Stimulated activated CD4-positive, alpha-beta T cell treated with anti-CD3 and anti-CD28 coated beads, Interleukin-4, amount 100 ng/mL, for 24 hours (primary cell): ENCODE measurements at regions not wholly inside any gene's neighbourhood (a gene's known extent, or its start where the extent isn't known, plus 50 kb on each side); places are given as distances from the start of the nearest gene placed in this dataset.

ENCODE experiments used
- DNase-seq: peaks from one replicate; pipeline ENCODE4 v3.0.0-alpha.2; 2020

DNA sequence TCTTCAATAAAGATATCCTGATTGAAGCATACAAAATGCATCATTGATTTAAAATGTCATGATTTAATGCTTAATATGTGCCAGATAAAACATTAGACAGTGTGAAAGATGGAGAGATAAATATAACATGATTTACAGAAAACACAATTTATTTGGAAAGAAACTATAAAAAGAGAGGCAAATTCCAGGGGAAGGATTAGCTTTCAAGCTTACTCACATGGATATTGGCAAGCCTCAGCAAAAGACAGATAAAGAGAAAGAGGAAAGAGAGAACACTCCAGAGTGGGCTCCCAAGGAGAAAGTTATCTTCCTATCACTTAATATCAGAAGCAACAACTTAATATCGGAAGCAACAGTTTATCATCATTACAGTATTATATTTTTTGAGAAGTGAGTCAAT lies 1036.5 kb downstream of the SQOR start:
- DNase-seq, result no peak

DNA sequence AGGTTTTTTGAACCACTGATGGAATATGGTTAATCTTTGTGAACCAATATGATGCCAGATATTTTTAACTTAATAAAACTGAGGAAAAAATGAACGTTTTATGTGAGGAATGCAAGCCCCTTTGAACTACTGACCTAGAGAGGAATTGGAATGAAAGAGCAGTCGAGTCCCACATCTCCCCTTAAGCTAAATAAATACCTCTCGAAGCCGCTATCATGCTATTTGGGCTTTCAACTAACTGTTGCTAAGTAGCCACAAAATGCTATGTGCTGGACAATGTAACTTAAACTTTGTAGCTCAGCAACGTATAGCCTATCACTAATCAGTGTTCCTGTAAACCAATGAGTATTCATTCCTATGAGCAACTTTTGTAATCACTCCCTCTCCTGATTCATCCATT lies 1037.2 kb downstream of the SQOR start:
- no peak for DNase-seq

DNA sequence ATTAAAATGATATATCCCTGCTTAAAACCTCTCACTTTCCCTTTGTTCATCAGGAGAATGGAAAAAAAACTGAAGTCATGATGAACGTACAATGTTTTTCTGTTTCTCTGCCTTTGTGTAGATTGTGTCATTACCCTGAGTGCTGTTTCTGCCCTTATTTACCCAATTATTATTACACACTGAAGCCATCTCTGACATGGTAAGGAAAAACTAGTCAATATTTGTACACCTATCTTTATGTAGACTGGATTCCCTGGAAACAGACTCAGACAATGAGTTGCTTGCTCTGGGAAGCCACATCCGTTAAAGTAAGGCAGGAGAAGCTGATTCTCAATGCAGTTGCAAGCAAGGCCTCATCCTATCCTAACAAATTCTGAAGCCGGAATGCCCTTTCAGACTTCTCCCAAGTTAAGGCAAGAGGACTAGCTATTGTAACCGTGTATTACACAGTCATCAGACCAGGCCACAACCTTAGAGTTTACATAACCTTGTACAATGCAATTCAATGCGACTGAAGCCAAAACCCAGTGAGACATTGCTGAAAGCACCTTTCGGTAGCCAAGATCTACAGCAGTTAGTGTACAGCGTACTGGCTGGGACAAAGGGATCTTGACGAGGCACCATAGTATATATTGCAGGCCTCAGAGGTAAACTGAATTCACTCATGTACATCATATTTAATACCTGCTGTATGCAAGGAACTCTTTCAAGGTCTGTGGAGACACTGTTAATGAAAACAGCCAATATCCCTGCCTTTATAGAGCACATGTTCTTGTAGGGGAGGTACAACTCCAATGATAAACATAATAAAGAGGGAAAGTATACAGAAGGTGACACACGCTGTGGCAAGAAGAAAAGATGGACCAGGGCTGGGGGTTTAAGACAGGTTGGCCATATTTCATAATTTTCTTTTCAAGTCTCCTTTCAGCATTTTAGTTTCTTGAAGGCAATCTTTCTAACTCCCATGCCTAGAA lies 1040.8 kb upstream of the SEMA6D start:
- no peak for DNase-seq

DNA sequence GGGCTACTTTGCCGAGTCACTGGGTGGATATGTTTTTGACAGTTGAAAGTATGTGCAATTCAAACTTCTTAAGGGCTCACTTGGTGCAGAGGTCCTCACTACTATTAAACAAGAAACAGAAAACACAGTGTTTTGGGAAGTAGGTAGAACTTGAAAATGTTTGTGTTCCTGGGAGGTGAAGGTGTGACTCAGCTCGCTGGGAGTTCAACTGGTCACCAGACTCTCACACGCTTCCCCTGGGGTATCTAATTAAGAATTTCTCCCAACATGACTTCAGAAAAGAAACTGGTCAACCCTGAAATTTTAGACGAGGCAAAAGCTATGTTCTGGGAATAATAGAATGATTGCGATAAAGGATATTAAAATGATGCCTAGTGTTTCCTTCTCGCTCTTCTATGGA lies 1039.8 kb upstream of the SEMA6D start:
- DNase-seq, result no peak

DNA sequence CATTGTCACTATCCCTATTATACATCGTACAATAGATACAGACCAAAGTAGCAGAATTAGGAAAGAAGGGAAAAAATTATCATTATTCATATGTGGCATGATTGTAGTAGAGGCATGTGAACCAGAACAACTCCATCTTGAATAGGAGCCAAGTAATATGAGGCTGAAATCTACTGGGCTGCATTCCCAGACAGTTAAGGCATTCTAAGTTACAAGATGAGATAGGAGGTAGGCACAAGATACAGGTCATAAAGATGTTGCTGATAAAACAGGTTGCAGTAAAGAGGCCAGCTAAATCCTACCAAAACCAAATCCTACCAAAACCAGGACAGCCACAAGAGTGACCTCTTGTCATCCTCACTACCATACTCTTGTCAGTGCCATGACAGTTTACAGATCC lies 1035.4 kb upstream of the SEMA6D start:
- DNase-seq, result no peak

DNA sequence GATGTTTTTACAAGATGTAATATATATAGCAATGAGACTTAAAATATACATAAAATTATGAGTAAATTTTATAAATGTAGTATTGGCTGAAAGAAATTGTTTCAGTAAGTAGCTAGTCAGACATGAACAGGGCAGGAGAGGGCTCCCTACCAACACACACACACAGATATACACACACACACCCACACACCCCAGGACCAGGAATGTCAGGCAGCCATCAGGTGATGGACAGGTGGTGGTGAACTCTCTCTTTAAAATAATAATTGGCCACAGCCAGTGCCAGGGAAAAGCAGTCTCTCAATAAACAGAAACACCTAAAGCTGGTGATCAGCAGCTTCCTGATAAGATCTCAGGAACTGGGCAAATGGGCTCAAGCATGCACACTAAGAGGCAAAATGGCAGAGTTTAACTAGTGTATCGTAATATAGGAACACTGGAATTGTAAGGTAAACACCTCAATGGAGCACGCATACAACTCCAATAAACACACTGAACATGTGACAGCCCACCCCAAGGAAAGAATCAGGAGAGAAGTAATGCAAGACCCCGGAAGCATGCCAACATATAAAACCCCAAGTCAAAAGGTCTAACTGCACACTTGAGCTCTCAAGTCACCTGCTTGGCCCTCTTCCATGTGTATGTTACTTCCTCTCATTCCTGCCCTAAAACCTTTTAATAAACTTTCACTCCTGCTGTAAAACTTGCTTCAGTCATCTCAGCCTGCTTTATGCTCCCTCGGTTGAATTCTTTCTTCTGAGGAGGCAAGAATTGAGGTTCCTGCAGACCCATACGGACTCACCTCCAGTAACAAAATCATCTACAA lies 1034.1 kb upstream of the SEMA6D start:
- no peak for DNase-seq

DNA sequence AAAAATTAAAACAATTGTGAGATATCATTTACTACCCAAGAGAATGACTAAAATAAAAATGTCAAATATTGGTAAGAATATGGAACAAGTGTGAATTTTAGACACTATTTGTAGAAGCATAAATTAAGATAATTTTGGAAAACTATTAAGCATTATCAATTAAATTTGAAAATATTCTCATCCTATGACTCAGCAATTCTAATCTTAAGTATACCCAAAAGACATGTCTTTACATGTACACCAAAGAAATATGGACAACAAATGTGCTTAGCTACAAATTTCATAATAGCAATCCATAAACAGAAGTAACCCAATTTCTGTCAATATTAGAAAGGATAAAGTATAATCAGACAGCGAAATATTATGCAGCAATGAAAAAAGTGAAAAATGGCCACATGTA lies 1032.2 kb upstream of the SEMA6D start:
- no peak for DNase-seq

DNA sequence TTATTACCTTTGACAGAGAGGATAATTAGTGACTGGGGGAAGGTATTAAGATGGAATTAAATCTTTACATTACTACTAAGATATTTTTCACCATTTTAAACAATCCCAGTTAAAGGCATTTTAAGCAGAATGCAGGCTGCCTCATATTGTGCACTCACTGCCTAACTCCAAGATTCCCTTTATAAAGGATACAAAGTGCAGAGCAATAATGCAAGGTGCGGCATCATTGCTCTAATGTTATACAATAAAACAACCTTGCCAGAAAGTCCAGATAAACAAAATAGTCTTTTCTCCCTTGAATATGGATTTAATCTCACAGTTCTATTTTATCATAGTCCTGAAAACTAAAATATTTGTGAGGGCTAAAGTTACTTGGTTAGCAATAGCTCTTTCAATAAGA lies 1031.6 kb upstream of the SEMA6D start:
- no peak for DNase-seq

DNA sequence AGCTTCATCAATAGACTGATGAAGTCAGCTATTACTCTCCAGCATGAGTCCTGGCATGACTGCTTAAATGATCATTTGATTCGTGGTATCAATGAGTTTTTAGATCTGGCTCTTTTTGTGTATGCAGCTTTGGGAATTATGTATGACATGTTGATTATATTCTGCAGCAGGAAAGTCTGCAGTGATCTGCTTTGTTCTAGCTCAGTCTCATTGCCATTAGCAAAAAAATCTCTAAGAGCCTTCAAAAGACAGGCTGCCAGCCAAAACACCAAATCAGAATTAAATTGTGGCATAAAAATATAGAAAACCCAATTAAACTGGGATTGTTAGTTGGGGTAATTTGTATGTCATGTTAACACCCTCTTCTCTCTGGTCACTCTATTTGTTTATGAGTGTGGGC lies 1021.0 kb upstream of the SEMA6D start:
- no peak for DNase-seq

DNA sequence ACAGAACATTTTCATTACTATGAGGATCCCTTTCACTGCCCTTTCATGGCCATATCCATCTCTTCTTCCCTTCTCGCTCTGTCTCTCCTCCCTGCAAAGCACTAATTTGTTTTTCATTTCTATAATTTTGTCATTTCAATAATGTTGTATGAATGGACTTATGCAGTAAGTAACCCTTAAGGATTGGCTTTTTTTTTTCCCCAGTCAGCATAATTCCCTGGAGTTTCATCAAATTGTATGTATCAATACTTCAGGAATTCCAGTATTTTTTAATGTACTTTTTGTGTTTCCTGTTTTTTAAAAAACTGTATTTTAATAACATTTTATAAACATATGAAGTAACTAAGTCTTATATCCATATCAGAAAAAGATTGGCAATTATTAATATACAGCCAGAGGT lies 1016.0 kb upstream of the SEMA6D start:
- DNase-seq, result no peak

DNA sequence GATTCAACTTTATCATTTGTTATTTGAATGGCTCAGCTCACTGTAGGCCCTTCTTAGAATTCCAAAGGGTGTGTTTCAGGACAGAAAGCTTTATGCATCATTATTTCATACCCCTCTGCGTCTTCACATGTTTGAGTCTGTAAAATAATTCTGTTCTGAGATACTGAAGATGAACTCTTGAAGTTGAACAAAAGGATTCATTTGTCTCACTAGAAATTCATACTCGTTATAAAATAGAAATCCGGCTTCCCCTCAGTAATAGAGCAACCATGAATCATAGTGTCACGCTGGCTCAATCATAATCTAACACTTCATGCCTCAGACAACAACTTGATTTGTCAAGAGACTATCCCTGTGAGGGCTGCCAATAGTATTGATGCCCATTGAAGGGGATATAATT lies 1015.4 kb upstream of the SEMA6D start:
- no peak for DNase-seq

DNA sequence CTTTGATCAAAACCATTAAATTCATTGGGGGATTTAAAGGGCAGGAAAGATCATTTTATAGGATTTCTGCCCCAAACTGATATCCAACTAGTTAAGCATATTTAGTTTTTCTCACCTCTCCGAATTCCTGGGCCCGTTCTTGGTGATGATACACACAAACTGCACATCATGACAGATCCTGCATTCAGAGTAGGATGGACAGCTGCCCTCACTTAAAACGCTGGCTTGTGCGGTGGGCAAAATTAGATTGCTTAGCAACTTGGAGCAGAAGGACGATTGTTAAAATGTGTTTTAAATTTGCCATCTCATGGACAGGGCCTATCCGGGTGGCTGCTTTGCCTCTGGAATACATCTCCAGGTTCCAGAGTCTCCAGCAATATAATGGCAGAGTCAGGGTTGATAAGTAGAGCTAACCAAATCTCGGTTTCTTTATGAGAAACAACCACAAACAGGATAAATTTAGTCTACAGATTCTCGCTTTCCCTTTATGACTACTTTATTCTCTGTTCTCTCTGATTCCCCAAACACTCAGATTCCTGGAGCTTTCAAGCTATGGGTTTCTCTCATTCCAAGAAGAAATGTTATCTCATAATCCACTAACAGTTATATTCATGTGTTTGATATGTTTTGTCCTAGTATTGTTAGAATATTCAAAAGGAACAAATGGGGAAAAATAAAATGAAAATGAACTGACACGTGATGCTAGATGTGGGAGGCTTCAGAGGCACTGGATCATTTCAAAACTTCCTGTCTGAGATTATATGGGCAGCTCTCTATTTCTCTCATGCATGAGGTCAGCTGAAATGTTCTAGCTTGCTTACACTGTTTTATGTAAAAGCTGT lies 1014.1 kb upstream of the SEMA6D start:
- no peak for DNase-seq

DNA sequence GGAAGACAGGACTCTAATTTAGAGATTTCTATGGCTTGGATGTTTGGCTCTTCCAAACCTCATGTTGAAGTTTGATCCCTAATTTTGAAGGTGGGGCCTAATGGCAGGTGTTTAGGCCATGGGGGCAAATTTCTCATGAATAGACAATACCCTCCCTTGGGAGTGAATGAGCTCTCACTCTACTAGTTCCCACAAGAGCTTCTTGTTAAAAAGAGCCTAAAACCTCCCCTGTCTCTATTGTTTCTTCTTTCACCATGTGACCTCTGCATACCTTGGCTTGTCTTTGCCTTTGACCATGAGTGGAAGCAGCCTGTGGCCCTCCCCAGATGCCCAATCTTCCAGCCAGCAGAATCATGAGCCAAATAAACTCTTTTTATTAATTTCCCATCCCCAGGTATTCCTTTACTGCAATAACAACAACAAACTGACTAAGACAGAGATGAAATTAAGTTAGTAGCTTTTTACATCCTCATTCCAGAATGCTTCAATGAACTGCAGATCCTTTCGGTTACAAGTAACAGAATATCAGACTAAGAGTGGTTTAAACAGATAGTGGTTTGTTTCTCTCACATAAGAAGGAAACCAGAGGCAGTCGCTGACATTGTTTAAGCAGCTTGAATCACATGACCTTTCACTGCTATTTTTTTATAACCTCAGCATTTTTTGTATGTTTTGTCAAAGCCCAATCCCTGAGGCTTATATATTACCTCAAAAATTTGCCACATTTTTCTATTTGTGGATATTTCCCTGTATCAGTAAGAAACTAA lies 1013.3 kb upstream of the SEMA6D start:
- DNase-seq, result no peak

DNA sequence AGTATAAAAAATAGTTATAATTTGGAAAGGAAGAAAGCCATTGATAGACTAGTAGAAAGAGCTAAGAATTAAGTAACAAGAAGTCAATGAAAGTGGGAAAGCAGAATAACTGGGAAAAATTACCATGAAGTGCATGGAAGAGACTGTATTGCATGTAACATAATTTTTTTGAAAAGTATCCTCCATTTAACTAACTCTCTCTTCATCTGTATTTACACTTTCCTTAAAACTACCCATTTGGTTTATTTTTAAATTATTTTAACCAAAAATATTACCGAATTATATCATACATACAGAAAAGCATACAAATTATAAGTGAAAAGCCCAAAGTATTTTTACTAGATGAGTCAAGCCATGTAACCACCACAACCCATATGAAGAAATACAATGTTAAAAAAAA lies 1009.9 kb upstream of the SEMA6D start:
- DNase-seq, result no peak

DNA sequence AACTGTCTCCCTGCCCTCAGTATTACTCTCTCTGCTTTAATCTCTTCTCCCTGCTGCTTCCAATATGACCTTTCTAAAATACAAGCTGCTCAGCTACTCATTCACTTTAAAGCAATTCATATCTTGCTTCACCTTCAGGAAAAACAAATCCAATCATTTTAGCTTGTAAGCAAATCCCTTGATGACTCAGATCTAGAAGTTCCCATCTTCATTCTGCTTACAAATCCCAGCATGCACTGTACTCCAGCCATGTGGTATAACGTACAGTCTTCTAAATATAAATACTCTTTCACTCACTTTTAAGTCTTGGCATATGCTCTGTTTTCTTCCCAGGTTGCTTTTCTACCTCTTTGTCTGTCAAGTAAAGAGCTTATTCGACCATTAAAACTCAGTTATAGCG lies 1009.1 kb upstream of the SEMA6D start:
- no peak for DNase-seq

DNA sequence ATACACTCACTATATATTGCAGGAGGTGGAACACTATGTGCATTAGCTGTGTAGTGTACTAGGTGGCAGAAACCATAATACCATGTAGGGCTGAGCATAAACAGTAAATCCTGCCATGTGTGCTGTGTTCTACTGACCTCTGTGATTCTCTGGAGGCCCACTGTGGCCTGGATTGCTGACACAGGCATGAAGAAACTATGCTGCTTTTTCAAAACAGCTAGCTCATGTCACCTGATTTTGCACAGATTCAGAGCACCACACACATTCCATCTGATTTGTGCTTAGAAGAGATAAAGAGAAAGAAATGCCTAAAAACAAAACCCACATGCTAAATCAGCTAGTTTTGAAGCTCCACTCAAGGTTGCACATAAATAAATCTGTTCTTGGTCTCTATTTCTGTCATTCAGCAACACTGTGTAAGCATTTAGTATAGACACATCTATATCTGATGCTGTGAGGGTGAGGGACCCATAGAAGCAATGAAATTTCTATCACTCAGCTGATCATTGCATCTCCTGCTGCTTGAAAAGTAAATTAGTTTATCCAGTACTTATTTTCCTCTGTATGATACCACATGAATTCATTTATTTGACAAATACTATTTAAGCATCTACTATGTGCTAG lies 1007.7 kb upstream of the SEMA6D start:
- DNase-seq, result no peak

DNA sequence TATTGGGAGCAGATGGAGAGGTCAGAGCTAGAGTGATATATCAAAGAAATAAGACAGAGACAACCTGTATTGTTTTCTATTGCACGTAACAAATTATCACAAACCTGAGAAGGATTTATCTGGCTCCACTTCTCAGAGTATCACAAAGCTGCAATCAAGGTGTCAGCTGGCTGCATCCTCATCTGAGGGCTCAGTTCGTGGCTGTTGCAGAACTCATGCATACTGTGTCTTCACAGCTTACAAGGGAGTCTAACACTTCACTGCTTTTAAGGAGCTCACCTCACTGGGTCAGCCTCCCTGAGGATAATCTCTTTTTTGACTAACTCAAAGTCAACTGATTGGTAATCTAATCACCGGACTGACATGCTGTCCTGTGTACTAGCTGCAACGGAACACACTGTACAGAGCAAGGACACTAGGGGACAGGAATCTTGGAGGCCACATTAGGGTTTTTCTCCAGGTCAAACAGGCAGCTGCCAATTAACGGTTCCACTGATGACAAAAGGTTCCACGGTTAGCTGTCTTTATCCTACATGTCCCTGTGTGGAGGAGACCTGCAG lies 1006.8 kb upstream of the SEMA6D start:
- no peak for DNase-seq

DNA sequence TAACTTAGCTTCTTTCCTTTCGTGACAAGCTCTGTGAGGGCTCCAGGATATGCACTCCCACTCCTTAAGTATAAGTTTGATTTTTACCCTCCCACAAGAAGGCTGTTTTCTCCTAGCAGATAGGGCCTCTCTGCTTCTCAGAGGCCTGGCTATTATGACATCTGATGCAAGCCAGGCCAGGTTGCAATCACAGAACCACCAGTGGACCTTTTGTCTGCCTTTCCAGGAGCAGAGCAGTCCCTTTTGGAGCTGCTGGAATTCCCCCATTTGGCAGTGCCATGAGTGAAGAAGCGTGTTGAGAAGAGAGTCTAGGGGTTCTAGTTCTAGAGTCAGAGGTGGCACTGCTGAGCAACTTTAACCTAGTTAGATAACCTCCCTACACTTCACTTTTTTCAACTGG lies 1004.3 kb upstream of the SEMA6D start:
- no peak for DNase-seq

DNA sequence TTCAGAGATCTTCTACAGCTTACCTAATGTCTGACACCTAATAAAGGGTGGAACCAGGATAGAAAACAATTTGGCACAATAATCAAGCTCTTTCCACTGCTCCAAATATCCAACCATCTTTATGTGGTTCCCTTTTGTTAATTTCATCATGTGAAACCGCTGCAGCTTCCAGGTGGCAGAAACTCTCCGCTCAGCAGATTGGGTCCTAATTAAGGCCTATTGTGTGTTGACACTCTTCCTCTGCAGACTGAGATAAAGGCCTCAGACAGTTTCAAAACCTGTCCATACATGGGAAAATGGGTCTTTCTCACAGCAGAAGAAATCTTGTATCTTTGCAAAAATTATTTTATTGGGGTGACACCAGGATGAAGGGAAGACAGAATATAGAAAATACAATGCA lies 1002.4 kb upstream of the SEMA6D start:
- no peak for DNase-seq

DNA sequence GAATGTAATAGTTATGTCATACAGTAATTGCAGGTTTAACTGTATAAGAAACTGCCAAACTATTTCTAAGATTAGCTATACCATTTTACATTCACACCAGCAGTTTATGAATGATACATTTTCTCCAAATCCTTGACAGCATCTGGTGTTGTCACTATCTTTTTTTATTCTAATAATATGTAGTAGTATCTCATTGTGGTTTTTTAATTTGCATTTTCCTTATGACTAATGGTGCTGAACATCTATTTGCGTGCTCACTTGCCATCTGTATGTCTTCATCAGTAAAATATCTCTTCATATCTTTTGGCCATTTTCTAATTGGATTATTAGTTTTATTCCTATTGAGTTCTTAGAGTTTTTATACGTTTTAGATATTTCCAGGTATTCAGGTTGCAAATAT lies 994.0 kb upstream of the SEMA6D start:
- DNase-seq, result no peak

DNA sequence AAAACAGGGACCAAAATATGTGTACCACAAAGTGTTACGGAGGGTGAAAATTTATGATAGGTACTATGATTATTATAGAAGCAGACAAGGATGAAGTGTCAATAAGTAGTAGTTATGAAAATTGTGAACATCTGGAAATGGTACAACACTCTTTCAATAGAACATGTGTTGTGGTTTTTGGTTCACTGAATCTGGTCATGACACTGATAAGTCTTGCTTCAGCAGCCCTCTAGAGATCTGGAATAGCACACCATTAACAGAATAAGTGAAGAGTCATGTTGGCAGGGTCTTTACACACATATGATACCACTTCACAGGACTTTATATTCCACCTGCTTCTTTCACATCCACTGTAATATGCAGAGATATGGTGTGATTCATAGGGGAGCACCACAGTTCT lies 985.2 kb upstream of the SEMA6D start:
- DNase-seq, result no peak

DNA sequence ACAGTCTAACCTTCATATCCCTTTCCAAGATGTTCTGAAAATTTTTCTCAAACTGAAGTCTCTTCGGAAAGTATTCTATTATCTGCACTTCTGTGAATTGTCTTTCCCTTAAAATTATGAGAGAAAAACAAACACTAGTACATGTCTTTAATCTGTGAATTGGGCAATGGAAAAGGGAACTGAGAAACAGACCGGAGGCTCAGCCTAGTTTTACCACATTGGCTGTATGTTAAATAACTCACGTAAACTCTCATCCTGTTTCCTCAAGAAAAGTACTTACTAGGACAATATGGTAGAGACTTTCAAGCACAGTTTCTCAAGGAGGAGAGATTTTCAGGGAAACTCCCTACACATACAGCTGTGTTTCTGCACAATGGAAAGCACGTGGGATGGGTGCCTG lies 982.2 kb upstream of the SEMA6D start:
- no peak for DNase-seq
